ENCODE measurements at regions not wholly inside any gene's neighbourhood (a gene's known extent, or its start where the extent isn't known, plus 50 kb on each side); places are given as distances from the start of the nearest gene placed in this dataset.

- no peak overlapping the region for H3K27ac ChIP-seq (replicated peaks)
- no peak overlapping the region for H3K4me3 ChIP-seq (replicated peaks; ENCODE audit: insufficient read depth, low read length)
- no peak for DNase-seq (ENCODE audit: low read depth in 1 of 2, low spot score in 1 of 2)
- H3K27me3 ChIP-seq (ENCODE audit: insufficient read depth, poor library complexity, severe bottlenecking), result no peaks in the 10 kb centered on the region
- TF ChIP-seq GABPA (IDR thresholded peaks at IDR 0.05; ENCODE audit: low read depth) (no peak), SPI1 (IDR thresholded peaks at IDR 0.05; ENCODE audit: borderline replicate concordance, low read depth) (no peak), POLR2AphosphoS5 (IDR thresholded peaks at IDR 0.05; ENCODE audit: low read depth) (no peak)
- TF ChIP-seq, protein P1, sequence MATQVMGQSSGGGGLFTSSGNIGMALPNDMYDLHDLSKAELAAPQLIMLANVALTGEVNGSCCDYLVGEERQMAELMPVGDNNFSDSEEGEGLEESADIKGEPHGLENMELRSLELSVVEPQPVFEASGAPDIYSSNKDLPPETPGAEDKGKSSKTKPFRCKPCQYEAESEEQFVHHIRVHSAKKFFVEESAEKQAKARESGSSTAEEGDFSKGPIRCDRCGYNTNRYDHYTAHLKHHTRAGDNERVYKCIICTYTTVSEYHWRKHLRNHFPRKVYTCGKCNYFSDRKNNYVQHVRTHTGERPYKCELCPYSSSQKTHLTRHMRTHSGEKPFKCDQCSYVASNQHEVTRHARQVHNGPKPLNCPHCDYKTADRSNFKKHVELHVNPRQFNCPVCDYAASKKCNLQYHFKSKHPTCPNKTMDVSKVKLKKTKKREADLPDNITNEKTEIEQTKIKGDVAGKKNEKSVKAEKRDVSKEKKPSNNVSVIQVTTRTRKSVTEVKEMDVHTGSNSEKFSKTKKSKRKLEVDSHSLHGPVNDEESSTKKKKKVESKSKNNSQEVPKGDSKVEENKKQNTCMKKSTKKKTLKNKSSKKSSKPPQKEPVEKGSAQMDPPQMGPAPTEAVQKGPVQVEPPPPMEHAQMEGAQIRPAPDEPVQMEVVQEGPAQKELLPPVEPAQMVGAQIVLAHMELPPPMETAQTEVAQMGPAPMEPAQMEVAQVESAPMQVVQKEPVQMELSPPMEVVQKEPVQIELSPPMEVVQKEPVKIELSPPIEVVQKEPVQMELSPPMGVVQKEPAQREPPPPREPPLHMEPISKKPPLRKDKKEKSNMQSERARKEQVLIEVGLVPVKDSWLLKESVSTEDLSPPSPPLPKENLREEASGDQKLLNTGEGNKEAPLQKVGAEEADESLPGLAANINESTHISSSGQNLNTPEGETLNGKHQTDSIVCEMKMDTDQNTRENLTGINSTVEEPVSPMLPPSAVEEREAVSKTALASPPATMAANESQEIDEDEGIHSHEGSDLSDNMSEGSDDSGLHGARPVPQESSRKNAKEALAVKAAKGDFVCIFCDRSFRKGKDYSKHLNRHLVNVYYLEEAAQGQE (IDR thresholded peaks at IDR 0.05; ENCODE audit: insufficient replicate concordance, low read depth), result no peak
- TF ChIP-seq, protein P2, sequence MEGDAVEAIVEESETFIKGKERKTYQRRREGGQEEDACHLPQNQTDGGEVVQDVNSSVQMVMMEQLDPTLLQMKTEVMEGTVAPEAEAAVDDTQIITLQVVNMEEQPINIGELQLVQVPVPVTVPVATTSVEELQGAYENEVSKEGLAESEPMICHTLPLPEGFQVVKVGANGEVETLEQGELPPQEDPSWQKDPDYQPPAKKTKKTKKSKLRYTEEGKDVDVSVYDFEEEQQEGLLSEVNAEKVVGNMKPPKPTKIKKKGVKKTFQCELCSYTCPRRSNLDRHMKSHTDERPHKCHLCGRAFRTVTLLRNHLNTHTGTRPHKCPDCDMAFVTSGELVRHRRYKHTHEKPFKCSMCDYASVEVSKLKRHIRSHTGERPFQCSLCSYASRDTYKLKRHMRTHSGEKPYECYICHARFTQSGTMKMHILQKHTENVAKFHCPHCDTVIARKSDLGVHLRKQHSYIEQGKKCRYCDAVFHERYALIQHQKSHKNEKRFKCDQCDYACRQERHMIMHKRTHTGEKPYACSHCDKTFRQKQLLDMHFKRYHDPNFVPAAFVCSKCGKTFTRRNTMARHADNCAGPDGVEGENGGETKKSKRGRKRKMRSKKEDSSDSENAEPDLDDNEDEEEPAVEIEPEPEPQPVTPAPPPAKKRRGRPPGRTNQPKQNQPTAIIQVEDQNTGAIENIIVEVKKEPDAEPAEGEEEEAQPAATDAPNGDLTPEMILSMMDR (IDR thresholded peaks at IDR 0.05; ENCODE audit: insufficient read depth, low read length), result no peak
Observed at GRCh38 chr6:166023273-166023989, 144.2 kb downstream of the TBXT start.

DNA sequence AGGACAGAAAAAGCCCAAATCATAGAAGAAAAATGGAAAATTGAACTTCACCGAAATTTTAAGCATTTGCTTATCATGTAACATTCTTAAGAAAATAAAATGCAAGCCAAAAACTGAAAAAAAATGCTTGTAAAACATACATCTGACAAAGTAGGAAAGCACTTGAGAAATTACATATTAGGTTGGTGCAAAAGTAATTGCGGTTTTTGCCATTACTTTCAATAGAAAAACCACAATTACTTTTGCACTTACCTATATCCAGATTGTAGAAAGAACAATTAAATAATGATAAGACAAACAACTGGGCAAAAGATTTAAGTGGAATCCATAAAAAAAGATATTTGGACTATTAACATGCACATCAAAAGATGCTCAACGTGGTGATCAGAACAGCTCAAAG lies 146.2 kb downstream of the TBXT start:
- DNase-seq (ENCODE audit: low read depth in 1 of 2, low spot score in 1 of 2), result no peak
- no peak overlapping the region for H3K27ac ChIP-seq (replicated peaks)
- TF ChIP-seq SPI1 (IDR thresholded peaks at IDR 0.05; ENCODE audit: borderline replicate concordance, low read depth), result no peak
- TF ChIP-seq GABPA (IDR thresholded peaks at IDR 0.05; ENCODE audit: low read depth), result no peak
- TF ChIP-seq POLR2AphosphoS5 (IDR thresholded peaks at IDR 0.05; ENCODE audit: low read depth), result no peak
- TF ChIP-seq, protein P2 (IDR thresholded peaks at IDR 0.05; ENCODE audit: insufficient read depth, low read length), result no peak
- TF ChIP-seq, protein P1 (IDR thresholded peaks at IDR 0.05; ENCODE audit: insufficient replicate concordance, low read depth), result no peak

GRCh38 chr6:166019214-166019613 lies 148.4 kb downstream of the TBXT start:
- no peak overlapping the region for H3K27ac ChIP-seq (replicated peaks)
- H3K27me3 ChIP-seq (ENCODE audit: insufficient read depth, poor library complexity, severe bottlenecking), result peaks cover 2% of the 10 kb centered on the region
- H3K4me3 ChIP-seq (replicated peaks; ENCODE audit: insufficient read depth, low read length), result no peak overlapping the region
- no peak for DNase-seq (ENCODE audit: low read depth in 1 of 2, low spot score in 1 of 2)
- TF ChIP-seq, protein P1 (IDR thresholded peaks at IDR 0.05; ENCODE audit: insufficient replicate concordance, low read depth), result no peak
- TF ChIP-seq POLR2AphosphoS5 (IDR thresholded peaks at IDR 0.05; ENCODE audit: low read depth) (no peak), GABPA (IDR thresholded peaks at IDR 0.05; ENCODE audit: low read depth) (no peak), SPI1 (IDR thresholded peaks at IDR 0.05; ENCODE audit: borderline replicate concordance, low read depth) (no peak)
- TF ChIP-seq, protein P2 (IDR thresholded peaks at IDR 0.05; ENCODE audit: insufficient read depth, low read length), result no peak

More for the DNA sequence above, 146.2 kb downstream of the TBXT start:
- no peak overlapping the region for H3K4me3 ChIP-seq (replicated peaks; ENCODE audit: insufficient read depth, low read length)
- H3K27me3 ChIP-seq (ENCODE audit: insufficient read depth, poor library complexity, severe bottlenecking), result peaks cover 2% of the 10 kb centered on the region

Data from HL-60 (cell line).